GM18505 (cell line): ENCODE measurements at regions not wholly inside any gene's neighbourhood (a gene's known extent, or its start where the extent isn't known, plus 50 kb on each side); places are given as distances from the start of the nearest gene placed in this dataset.

Experiments used
- ATAC-seq: cut with Tn5 transposase; IDR thresholded peaks from one replicate; pipeline ENCODE4 v1.9.1; 2021; ENCODE audit not compliant: unreplicated experiment
- POLR2A ChIP-seq: IDR thresholded peaks from 4 replicates; pipeline ENCODE4 v1.6.1; 2011; ENCODE audit warnings: borderline replicate concordance; ENCODE audit not compliant: insufficient read depth, insufficient read length; ENCODE audit errors: extremely low read depth

DNA sequence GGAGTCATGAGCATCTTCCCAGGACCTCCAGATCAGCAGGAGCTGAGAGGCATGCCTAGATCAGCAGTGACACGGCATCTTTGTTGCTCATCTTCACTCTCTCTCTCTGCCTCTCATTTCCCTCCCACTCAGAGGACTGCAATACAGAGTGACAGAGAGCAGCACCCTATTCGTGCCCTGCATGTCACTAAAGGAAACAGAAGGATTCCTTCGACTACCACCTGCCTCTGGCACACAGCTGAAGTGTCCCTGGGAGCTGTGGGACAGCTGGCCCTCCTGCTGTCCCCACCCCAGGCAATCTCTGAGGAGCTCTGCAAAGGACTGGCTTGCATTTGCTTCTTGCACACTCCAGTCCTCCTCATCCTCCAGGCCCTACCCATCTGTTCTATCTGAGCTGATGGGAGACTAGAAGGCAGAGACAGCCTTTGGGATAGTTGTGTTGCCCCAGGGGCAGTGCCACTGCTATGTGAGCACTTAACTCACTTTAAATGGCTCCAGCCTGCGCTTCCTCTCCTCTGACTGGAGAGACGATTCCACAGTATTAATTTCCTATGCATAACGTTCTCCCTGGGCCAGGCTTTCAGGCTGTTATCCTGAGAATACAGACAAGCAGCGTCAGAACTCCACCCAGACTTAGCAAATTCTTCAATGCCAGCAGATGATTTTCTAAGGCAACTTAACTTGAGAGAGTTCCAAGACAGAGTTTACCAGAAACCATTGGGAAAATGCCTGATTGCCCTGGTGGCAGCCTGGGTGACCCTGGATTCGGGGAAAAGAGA, 167.6 kb upstream of the MAP1B start:
- ATAC-seq = no peak
- TF ChIP-seq POLR2A = no peak

DNA sequence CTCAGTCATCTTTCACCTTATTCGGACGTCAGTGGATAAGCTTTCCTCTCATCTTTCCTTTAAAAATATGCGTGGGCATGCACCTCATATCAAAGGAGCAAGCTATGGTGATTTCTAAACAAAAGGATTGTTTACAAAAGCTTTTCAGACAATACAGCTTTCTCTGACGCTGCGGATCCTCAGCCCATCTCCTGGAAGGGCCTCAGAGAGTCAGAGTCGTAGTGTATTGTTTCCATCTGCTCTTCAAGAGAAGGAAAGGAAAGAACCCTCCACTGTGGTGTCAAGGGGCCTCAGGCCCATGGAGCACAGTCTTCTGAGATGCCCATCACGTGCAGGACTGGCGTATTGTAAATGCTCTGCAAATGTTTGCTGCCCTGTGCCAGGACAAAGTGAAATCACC, 163.4 kb upstream of the MAP1B start:
- no peak for ATAC-seq
- TF ChIP-seq POLR2A = no peak

DNA sequence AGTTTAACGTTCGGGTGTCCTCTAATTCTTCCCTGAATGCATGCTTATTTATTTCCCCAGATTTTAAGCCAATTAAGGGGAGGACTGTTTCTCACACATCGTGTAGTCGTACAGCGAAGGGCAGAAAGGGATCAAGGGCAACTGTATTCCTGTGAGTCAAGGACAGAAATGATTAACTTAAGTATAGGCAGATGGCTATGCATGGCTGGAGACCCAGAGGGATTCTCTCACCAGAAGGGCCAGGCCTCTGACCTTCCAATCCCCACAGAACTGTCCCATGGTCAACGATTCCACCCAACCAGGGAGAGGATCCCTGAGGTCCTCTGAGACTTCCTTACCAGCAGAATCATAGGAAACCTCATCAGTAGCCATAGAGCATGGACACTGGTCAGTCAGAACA, 161.8 kb upstream of the MAP1B start:
- no peak for TF ChIP-seq POLR2A
- ATAC-seq = no peak

DNA sequence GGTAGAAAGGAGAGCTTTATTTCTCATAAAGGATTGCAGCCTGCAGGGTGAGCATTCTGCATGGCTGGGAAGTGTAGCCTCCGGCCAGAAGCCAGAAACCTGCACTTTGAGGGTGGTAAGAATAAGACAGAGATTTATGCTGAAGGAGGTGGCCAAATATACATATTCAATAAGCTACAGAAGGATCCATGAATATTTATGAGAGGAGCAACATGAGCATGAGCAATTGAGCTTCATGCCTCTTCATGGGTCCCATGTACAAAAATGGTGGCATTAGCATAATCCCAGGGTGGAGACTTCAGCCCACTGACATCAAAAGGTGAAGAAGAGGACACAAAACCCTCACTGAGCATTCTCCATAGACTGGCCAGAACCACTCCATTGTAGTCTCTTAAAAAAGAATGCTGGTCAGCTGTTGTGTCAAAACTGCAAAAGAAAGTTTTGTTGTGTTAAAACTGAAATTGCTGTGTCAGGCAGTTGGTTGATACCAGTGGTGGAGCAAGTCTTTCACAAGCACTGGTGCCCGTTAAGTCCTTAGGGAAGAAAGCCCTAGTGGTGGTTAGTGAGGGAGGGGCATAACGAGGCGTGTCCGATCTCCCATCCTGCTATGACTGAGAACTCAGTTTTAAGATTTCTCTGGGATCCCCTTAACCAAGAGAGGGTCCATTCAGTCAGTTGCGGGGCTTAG, 160.8 kb upstream of the MAP1B start:
- no peak for TF ChIP-seq POLR2A
- ATAC-seq = no peak

DNA sequence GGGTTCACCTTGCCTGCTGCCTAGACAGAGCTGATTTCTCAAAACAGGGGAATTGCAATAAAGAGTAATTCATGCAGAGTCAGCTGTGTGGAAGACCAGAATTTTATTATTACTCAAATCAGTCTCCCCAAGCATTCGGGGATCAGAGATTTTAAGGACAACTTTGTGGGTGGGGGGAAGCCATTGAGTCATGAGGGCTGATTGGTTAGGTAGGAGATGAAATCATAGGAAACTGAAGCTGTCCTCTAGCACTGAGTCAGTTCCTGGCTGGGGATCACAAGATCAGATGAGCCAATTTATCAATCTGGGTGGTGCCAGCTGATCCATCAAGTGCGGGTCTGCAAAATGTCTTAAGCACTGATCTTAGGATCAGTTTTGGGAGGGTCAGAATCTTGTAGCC, 159.1 kb upstream of the MAP1B start:
- no peak for ATAC-seq
- TF ChIP-seq POLR2A = no peak

DNA sequence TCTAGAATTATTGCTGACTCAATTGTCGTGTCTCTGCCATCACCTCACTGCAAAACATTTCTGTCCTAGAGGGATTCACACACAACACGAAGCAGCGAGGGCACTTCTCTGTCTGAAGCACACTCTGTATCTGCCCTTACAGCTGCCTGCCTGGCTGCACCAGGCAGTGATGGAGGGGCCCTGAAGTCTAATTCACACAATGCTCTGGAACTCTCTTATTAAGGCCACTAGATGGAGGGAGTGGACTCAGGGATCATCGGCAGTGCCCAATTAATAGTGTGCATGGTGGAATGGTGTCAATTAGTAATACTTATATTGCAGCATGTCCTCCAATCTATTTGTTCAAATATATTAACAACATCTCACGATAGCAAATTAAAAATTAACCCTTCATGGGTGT, 157.5 kb upstream of the MAP1B start:
- no peak for ATAC-seq
- no peak for TF ChIP-seq POLR2A

DNA sequence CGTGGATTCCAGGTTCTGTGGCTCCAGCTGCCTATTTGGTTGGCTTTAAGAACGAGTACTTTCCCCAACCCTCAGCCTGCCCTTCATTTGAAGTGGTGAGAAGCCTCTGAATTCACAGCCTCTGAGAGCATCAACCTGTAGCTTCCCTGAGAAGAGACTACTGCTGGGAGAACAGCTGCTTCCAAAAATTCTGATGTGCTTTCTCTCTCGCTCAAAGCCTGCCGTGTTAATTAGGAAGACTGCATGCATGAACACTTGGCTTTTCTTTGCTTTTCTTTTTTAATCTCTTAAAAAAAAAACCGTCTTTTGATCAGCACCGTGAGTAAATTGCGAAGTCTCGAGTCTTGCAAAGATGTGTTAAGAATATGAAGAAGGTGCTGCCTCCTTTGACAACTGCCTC, 153.4 kb upstream of the MAP1B start:
- no peak for TF ChIP-seq POLR2A
- no peak for ATAC-seq

DNA sequence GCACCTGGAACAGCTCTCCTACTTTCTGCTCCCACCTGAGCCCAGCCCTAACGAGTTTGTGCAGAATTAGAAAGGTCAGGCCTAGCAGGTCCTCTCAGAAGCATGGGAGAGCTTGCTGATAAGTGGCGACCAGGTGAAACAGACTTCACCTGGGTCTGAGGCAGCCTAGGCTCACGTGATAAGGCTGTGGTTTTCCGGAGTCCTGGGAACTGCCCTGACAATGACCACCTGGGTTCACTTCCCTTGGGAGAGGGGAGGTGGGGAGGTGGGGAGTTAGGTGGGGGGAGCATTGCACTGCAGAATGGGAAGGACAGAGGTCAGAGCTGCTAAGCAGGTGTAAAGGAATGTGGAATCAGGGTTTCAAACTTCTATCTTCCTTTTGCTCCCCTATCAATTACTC, 152.9 kb upstream of the MAP1B start:
- ATAC-seq = no peak
- TF ChIP-seq POLR2A = no peak

DNA sequence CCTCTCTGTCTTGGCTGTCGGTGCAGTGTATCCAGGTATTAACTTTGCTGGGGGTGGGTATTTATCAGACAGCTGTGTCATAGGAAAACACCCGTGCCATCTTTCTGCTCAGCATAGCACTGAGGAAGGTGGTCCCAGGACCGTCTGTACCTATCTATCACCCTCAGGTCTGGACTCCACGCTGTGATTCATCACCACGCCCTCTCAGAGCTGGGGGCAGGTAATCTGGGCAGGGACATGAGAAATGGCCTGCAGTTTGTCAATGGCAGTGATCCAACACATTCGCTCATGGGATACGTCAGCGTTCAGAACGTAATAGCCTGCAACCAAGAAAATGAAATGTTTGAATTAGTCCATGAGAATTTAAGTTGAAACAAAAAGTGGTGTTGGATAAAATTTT, 151.6 kb upstream of the MAP1B start:
- no peak for ATAC-seq
- TF ChIP-seq POLR2A = no peak

DNA sequence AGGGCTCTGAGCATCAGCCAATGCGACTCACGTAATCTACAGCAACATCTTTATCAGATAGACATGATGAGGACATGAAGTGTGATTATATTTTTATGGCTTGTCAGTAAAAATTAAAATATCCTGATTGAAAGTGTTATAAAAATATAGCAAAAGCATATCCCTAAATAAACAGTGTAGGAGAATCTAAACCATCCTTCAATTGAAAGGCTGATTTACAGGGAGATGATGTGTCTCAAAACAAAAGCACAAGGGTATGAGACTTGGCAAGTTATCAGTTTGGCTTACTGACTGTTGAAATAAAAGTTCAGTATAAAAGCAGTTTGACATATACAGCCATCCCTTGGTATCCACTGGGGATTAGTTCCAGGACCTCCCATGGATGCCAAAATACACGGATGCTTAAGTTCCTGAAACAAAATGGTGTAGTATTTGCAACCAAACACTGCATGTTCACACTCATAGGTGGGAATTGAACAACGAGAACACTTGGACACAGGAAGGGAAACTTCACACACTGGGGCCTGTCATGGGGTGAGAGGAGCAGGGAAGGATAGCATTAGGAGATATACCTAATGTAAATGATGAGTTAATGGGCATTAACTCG, 149.9 kb upstream of the MAP1B start:
- no peak for ATAC-seq
- no peak for TF ChIP-seq POLR2A

DNA sequence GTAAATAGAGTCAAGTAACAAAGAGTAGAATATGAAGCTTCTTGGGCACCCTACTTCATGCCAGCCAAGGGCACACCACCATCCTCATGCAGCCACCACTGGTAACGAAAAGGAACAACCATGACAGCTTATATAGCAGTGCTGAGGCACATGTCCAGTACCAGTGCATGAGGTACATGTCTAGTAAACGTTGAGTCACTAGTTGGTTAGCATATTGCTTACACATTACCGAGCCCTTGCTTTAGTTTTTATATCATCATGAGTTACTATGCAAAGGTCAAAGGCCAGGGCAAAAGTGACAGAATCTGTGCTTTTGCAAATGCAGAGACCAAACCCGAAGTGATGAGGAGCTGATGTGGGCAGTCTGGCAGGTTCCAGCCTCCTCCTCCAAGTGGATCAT, 147.1 kb upstream of the MAP1B start:
- no peak for ATAC-seq
- no peak for TF ChIP-seq POLR2A

DNA sequence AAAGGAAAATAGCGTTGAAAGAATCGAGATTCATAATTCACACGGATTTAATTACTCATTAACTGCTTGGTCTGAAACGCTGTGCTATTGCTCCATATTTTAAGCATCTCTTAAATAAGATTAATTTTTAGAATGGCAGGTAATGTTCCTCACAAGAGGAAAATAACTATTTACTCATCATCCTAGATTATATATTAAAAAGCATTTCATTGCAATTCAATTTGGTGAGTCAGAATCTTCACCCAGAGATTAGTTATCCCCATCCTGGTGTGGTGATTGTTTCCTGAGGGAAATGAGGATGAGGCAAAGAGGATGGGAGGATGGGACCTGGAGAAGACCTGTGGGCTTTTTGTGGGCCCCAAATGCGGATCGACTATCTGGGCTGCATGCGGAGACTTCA, 145.5 kb upstream of the MAP1B start:
- no peak for TF ChIP-seq POLR2A
- ATAC-seq = no peak

DNA sequence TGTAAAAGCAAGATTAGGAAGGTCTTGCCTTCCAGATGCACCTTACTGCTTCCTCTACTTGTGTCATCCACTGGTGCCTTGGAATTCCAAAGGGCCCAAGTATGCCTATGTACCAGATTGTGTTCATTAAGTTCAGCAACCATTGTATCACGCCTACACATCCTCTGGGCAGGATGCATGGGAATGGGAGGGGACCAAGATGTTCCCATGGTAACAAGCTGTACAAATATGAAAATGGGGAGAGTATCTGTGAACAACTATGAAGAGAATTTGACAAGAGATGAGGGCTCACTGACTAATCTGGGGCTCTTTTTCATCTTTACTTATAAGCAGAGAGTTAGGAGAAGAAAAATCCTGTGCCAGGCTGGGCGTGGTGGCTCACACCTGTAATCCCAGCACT, 137.8 kb upstream of the MAP1B start:
- ATAC-seq = no peak
- TF ChIP-seq POLR2A = no peak

DNA sequence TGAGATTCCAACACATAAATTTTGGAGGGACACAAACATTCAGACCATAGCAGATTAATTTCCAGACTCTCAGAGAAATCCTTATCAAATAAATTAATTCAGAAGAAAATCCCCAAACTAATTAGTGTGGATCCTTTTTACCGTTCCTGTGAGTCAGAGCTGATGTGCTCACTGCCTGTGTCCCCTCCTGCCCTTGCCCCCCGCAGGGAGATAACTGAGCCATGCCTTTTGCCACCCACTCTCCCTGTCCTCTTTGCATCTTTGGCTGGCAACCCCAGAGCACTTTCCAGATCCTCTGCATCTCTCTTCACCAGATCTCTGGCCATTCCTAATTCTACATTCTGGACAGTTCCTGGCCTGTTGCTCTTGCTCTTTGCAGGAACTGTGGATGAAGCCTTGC, 135.4 kb upstream of the MAP1B start:
- ATAC-seq = no peak
- no peak for TF ChIP-seq POLR2A
